Astrocyte (in vitro differentiated cells and primary cell): ENCODE measurements at regions not wholly inside any gene's neighbourhood (a gene's known extent, or its start where the extent isn't known, plus 50 kb on each side); places are given as distances from the start of the nearest gene placed in this dataset.

ENCODE experiments used
- CTCF ChIP-seq: IDR thresholded peaks from 2 replicates; pipeline ENCODE4 v1.5.1; 2011; ENCODE audit warnings: low read depth, mild to moderate bottlenecking, inconsistent platforms, low read length, moderate library complexity; ENCODE audit not compliant: insufficient read depth
- EZH2 ChIP-seq: IDR thresholded peaks from 2 replicates; pipeline ENCODE4 v1.6.1; 2012; ENCODE audit warnings: mild to moderate bottlenecking, low read length, inconsistent platforms; ENCODE audit not compliant: insufficient read depth

- no peak for TF ChIP-seq CTCF
- no peak for TF ChIP-seq EZH2
Measured at GRCh38 chr18:29741461-29741860, 1301.1 kb downstream of the DSC3 start.
